HEK293 (cell line): ENCODE measurements at regions not wholly inside any gene's neighbourhood (a gene's known extent, or its start where the extent isn't known, plus 50 kb on each side); places are given as distances from the start of the nearest gene placed in this dataset.

ENCODE experiments used
- CTCF ChIA-PET: fragments of 350-600 bp; formaldehyde crosslinking; extraction: SDS; loops from one replicate; lab custom pipeline; 2021; ENCODE audit warnings: antibody characterized with exemption; lab: Yijun Ruan, JAX
- POLR2A ChIA-PET: fragments of 300-600 bp; formaldehyde crosslinking; extraction: SDS; loops from one replicate; lab custom pipeline; 2020; ENCODE audit warnings: antibody characterized with exemption, inconsistent platforms; lab: Yijun Ruan, JAX
- H3K27ac ChIP-seq: fragments of 200-500 bp; sonication (Bioruptor generic); 2 replicates; pipeline ENCODE4 v1.5.1; 2014; ENCODE audit warnings: low read depth, low read length, control low read depth, inconsistent platforms; ENCODE audit errors: extremely low read depth
- H3K36me3 ChIP-seq, 2 experiments: fragments of 200-500 bp in 1 of 2; sonication (Bioruptor generic) in 1 of 2; 1 replicate in 1 of 2; 2 replicates in 1 of 2; pipeline ENCODE4 v1.5.1; 2014 to 2017; ENCODE audit warnings: inconsistent platforms in 2 of 2, low read length in 2 of 2; ENCODE audit not compliant: control insufficient read depth in 2 of 2, insufficient read depth in 1 of 2
- H3K4me1 ChIP-seq: fragments of 200-500 bp; sonication (Bioruptor generic); 2 replicates; pipeline ENCODE4 v1.5.1; 2014; ENCODE audit warnings: mild to moderate bottlenecking, low read length, inconsistent platforms; ENCODE audit not compliant: control insufficient read depth, insufficient read depth
- H3K4me3 ChIP-seq: 2 replicates; pipeline ENCODE4 v1.5.1; 2011; ENCODE audit warnings: low read depth, mild to moderate bottlenecking, control low read depth, low read length, moderate library complexity
- H3K9me3 ChIP-seq: fragments of 200-500 bp; sonication (Bioruptor generic); 2 replicates; pipeline ENCODE4 v1.5.1; 2014; ENCODE audit warnings: low read depth, low read length, inconsistent platforms; ENCODE audit not compliant: control insufficient read depth, insufficient read depth
- BCL11B ChIP-seq: fragments of 450-650 bp; formaldehyde crosslinking; IDR thresholded peaks from 2 replicates; pipeline ENCODE4 v1.5.1; 2016; ENCODE audit warnings: low read depth, missing biosample characterization, missing genetic modification characterization
- PATZ1 ChIP-seq: fragments of 450-650 bp; formaldehyde crosslinking; IDR thresholded peaks from 2 replicates; pipeline ENCODE4 v1.5.1; 2016; ENCODE audit warnings: missing biosample characterization, missing genetic modification characterization
- PRDM2 ChIP-seq: fragments of 450-650 bp; formaldehyde crosslinking; IDR thresholded peaks from 2 replicates; pipeline ENCODE4 v1.5.1; 2016; ENCODE audit warnings: missing biosample characterization, missing genetic modification characterization, borderline replicate concordance
- SALL2 ChIP-seq: fragments of 450-650 bp; formaldehyde crosslinking; IDR thresholded peaks from 2 replicates; pipeline ENCODE4 v1.5.0; 2017; ENCODE audit warnings: missing biosample characterization, mild to moderate bottlenecking, missing genetic modification characterization, borderline replicate concordance
- TRIM28 ChIP-seq: IDR thresholded peaks from 2 replicates; pipeline ENCODE4 v1.6.1; 2011; ENCODE audit warnings: low read length, control low read depth, borderline replicate concordance
- ZFP3 ChIP-seq: fragments of 450-650 bp; formaldehyde crosslinking; IDR thresholded peaks from 2 replicates; pipeline ENCODE4 v1.5.1; 2016; ENCODE audit warnings: low read depth, missing biosample characterization, missing genetic modification characterization
- ZNF138 ChIP-seq: fragments of 450-650 bp; formaldehyde crosslinking; IDR thresholded peaks from 2 replicates; pipeline ENCODE4 v1.5.1; 2016; ENCODE audit warnings: missing biosample characterization, missing genetic modification characterization, borderline replicate concordance
- ZNF274 ChIP-seq, 2 experiments: fragments of 200-500 bp in 1 of 2; fragments of 450-650 bp in 1 of 2; sonication (Bioruptor generic) in 1 of 2; formaldehyde crosslinking in 1 of 2; IDR thresholded peaks; 2 replicates each; pipeline versions ENCODE4 v1.5.1 to v1.6.1; 2014 to 2016; ENCODE audit warnings: borderline replicate concordance in 1 of 2, inconsistent platforms in 1 of 2, low read length in 1 of 2, missing biosample characterization in 1 of 2, missing genetic modification characterization in 1 of 2
- ZNF416 ChIP-seq: fragments of 450-650 bp; formaldehyde crosslinking; IDR thresholded peaks from 2 replicates; pipeline ENCODE4 v1.5.1; 2016; ENCODE audit warnings: missing biosample characterization, missing genetic modification characterization
- ZNF473 ChIP-seq: fragments of 450-650 bp; formaldehyde crosslinking; IDR thresholded peaks from 2 replicates; pipeline ENCODE4 v1.5.1; 2017; ENCODE audit warnings: missing biosample characterization, missing genetic modification characterization
- ZNF488 ChIP-seq: fragments of 450-650 bp; formaldehyde crosslinking; IDR thresholded peaks from 2 replicates; pipeline ENCODE4 v1.5.1; 2016; ENCODE audit warnings: missing biosample characterization, missing genetic modification characterization
- ZNF513 ChIP-seq: fragments of 450-650 bp; IDR thresholded peaks from 2 replicates; pipeline ENCODE4 v1.5.1; 2018; ENCODE audit warnings: missing biosample characterization, missing genetic modification characterization
- ZNF529 ChIP-seq: fragments of 450-650 bp; formaldehyde crosslinking; IDR thresholded peaks from 2 replicates; pipeline ENCODE4 v1.5.1; 2017; ENCODE audit warnings: missing genetic modification characterization, missing biosample characterization; ENCODE audit not compliant: insufficient replicate concordance
- ZNF548 ChIP-seq: fragments of 450-650 bp; formaldehyde crosslinking; IDR thresholded peaks from 2 replicates; pipeline ENCODE4 v1.5.1; 2016; ENCODE audit warnings: missing biosample characterization, missing genetic modification characterization
- ZNF555 ChIP-seq: fragments of 450-650 bp; formaldehyde crosslinking; conservative IDR thresholded peaks from 2 replicates; pipeline ENCODE4 v1.5.1; 2017; ENCODE audit warnings: missing biosample characterization, mild to moderate bottlenecking, missing genetic modification characterization, inconsistent platforms
- ZNF600 ChIP-seq: fragments of 450-650 bp; formaldehyde crosslinking; IDR thresholded peaks from 2 replicates; pipeline ENCODE4 v1.5.1; 2016; ENCODE audit warnings: missing biosample characterization, missing genetic modification characterization
- ZNF664 ChIP-seq: fragments of 450-650 bp; formaldehyde crosslinking; IDR thresholded peaks from 2 replicates; pipeline ENCODE4 v1.5.1; 2016; ENCODE audit warnings: missing biosample characterization, missing genetic modification characterization
- ZSCAN18 ChIP-seq: fragments of 450-650 bp; formaldehyde crosslinking; IDR thresholded peaks from 2 replicates; pipeline ENCODE4 v1.5.1; 2016; ENCODE audit warnings: missing biosample characterization, missing genetic modification characterization
- ZSCAN30 ChIP-seq: fragments of 450-650 bp; IDR thresholded peaks from 2 replicates; pipeline ENCODE4 v1.5.1; 2018; ENCODE audit warnings: missing biosample characterization, mild to moderate bottlenecking, missing genetic modification characterization, moderate library complexity

- CTCF ChIA-PET = interaction anchor here (0.6 kb wide), 1 partner anchor 65 kb away, joined by 3 read pairs; no protein-coding TSS in a partner anchor
- Histone ChIP-seq H3K4me1 (no peaks in the 10 kb centered on the region), H3K4me3 (no peak overlapping the region), H3K9me3 (no peaks in the 10 kb centered on the region), H3K27ac (no peak overlapping the region), H3K36me3 (no peaks in the 10 kb centered on the region)
- POLR2A ChIA-PET = no interaction called here
- TF ChIP-seq ZNF529 (tag by site-specific recombination) = no peak
- no peak for TF ChIP-seq ZNF274 (IDR thresholded peaks at IDR 0.05; ENCODE audit: low read length)
- TF ChIP-seq ZNF274 (tag by site-specific recombination; IDR thresholded peaks at IDR 0.05; ENCODE audit: borderline replicate concordance) = no peak
- TF ChIP-seq ZNF488 = no peak
- no peak for TF ChIP-seq SALL2 (tag by site-specific recombination)
- TF ChIP-seq ZNF416 (tag by site-specific recombination) = no peak
- TF ChIP-seq PRDM2 (tag by site-specific recombination) = no peak
- no peak for TF ChIP-seq ZNF548 (tag by site-specific recombination)
- TF ChIP-seq BCL11B (tag by site-specific recombination) = no peak
- TF ChIP-seq ZNF664 (tag by site-specific recombination) = no peak
Observed at GRCh38 chr9:100667448-100667847, 89.6 kb downstream of the CAVIN4 start.

- Histone ChIP-seq H3K9me3 (no peaks in the 10 kb centered on the region), H3K36me3 (no peaks in the 10 kb centered on the region), H3K4me1 (no peaks in the 10 kb centered on the region), H3K4me3 (no peak overlapping the region), H3K27ac (no peak overlapping the region)
- POLR2A ChIA-PET = no interaction called here
- TF ChIP-seq ZNF513 = no peak
- TF ChIP-seq ZSCAN18 (tag by site-specific recombination) = no peak
- no peak for TF ChIP-seq ZNF600
- TF ChIP-seq ZNF138 (tag by site-specific recombination) = no peak
- TF ChIP-seq ZSCAN30 (tag by site-specific recombination) = no peak
- TF ChIP-seq PATZ1 (tag by site-specific recombination) = no peak
- no peak for TF ChIP-seq ZFP3 (tag by site-specific recombination)
- TF ChIP-seq ZNF416 (tag by site-specific recombination) = no peak
- no peak for TF ChIP-seq ZNF473 (tag by site-specific recombination)
- TF ChIP-seq TRIM28 = no peak
- no peak for TF ChIP-seq ZNF555 (tag by site-specific recombination)
- CTCF ChIA-PET = interaction anchor here (0.6 to 0.8 kb wide), 2 partner anchors 33 to 66 kb away, joined by 3 to 5 read pairs; no protein-coding TSS in a partner anchor
Observed at GRCh38 chr9:100668024-100668423, 90.1 kb downstream of the CAVIN4 start.
